ENCODE measurements at regions not wholly inside any gene's neighbourhood (a gene's known extent, or its start where the extent isn't known, plus 50 kb on each side); places are given as distances from the start of the nearest gene placed in this dataset.
"Not testable (repeated sequence)": the region's sequence is repeated elsewhere in the genome, so short reads cannot be mapped to it uniquely, and the experiment has no call there.

- peak; percentile 54 for DNase-seq
These were observed 168.4 kb downstream of the CWH43 start for GRCh38 chr4:49154308-49155103.

- not testable (repeated sequence) for DNase-seq
These were observed 169.2 kb downstream of the CWH43 start for GRCh38 chr4:49155270-49155669.

GRCh38 chr4:49156309-49156708, 170.2 kb downstream of the CWH43 start:
- not testable (repeated sequence) for DNase-seq

GRCh38 chr4:49157630-49158029, 171.6 kb downstream of the CWH43 start:
- DNase-seq, result not testable (repeated sequence)

- DNase-seq, result not testable (repeated sequence)
These were observed 175.1 kb downstream of the CWH43 start for GRCh38 chr4:49161111-49161541.

- not testable (repeated sequence) for DNase-seq
These were observed 178.8 kb downstream of the CWH43 start for GRCh38 chr4:49164916-49165315.

- not testable (repeated sequence) for DNase-seq
These were observed 191.8 kb downstream of the CWH43 start for GRCh38 chr4:49177847-49178246.

- not testable (repeated sequence) for DNase-seq
These were observed 195.0 kb downstream of the CWH43 start for GRCh38 chr4:49181088-49181487.

GRCh38 chr4:49211396-49212194, 225.5 kb downstream of the CWH43 start:
- DNase-seq, result not testable (repeated sequence)

- DNase-seq, result not testable (repeated sequence)
These were observed 227.2 kb downstream of the CWH43 start for GRCh38 chr4:49213250-49213649.

- not testable (repeated sequence) for DNase-seq
These were observed 227.7 kb downstream of the CWH43 start for GRCh38 chr4:49213750-49214149.

- DNase-seq, result not testable (repeated sequence)
These were observed 228.5 kb downstream of the CWH43 start for GRCh38 chr4:49214453-49215081.

- DNase-seq, result not testable (repeated sequence)
These were observed 229.0 kb downstream of the CWH43 start for GRCh38 chr4:49215082-49215479.

- not testable (repeated sequence) for DNase-seq
These were observed 230.5 kb downstream of the CWH43 start for GRCh38 chr4:49216606-49217005.

GRCh38 chr4:49217492-49217891, 231.4 kb downstream of the CWH43 start:
- no peak for DNase-seq

- DNase-seq, result not testable (repeated sequence)
These were observed 232.0 kb downstream of the CWH43 start for GRCh38 chr4:49218094-49218493.

GRCh38 chr4:49218931-49219330, 232.9 kb downstream of the CWH43 start:
- DNase-seq, result not testable (repeated sequence)

GRCh38 chr4:49219489-49220225, 233.6 kb downstream of the CWH43 start:
- DNase-seq, result not testable (repeated sequence)

- no peak for DNase-seq
These were observed 235.1 kb downstream of the CWH43 start for GRCh38 chr4:49221209-49221608.

GRCh38 chr4:49222810-49223209, 236.7 kb downstream of the CWH43 start:
- not testable (repeated sequence) for DNase-seq

- not testable (repeated sequence) for DNase-seq
These were observed 240.3 kb downstream of the CWH43 start for GRCh38 chr4:49226216-49226866.
